Colonic mucosa (tissue), 4 donors: ENCODE measurements at regions not wholly inside any gene's neighbourhood (a gene's known extent, or its start where the extent isn't known, plus 50 kb on each side); places are given as distances from the start of the nearest gene placed in this dataset.

Experiments
- DNase-seq: peaks from one replicate; pipeline ENCODE4 v3.0.0-alpha.2; 2020
- H3K27ac ChIP-seq: fragments of 200-600 bp; one replicate; pipeline ENCODE4 v1.8.0; 2021
- H3K27me3 ChIP-seq: fragments of 200-600 bp; one replicate; pipeline ENCODE4 v1.8.0; 2021
- H3K36me3 ChIP-seq: fragments of 200-600 bp; one replicate; pipeline ENCODE4 v1.8.0; 2021
- H3K4me1 ChIP-seq: fragments of 200-600 bp; one replicate; pipeline ENCODE4 v1.8.0; 2021; ENCODE audit warnings: mild to moderate bottlenecking
- H3K4me3 ChIP-seq: fragments of 200-600 bp; one replicate; pipeline ENCODE4 v1.8.0; 2021
- H3K9ac ChIP-seq, 2 donors: one replicate each; pipeline ENCODE4 v1.7.0; 2013; ENCODE audit warnings: control low read depth in 2 of 2, low read depth in 2 of 2, low read length in 2 of 2
- H3K9me3 ChIP-seq: fragments of 200-600 bp; one replicate; pipeline ENCODE4 v1.8.0; 2021
- intact Hi-C: fragments of 100-400 bp; cut with DNase I; formaldehyde crosslinking; loops from one replicate; pipeline ENCODE4 v1.14.1; 2022
- TF ChIP-seq, protein P1 (sequence below): fragments of 200-600 bp; IDR thresholded peaks from one replicate; pipeline ENCODE4 v1.8.0; 2022; ENCODE audit warnings: antibody characterized with exemption, mild to moderate bottlenecking
- donor health status: healthy.
- donor health status: DM: no; HTN: no; CAD: no.
- donor health status: DM: no; HTN: no; CAD: no.

DNA sequence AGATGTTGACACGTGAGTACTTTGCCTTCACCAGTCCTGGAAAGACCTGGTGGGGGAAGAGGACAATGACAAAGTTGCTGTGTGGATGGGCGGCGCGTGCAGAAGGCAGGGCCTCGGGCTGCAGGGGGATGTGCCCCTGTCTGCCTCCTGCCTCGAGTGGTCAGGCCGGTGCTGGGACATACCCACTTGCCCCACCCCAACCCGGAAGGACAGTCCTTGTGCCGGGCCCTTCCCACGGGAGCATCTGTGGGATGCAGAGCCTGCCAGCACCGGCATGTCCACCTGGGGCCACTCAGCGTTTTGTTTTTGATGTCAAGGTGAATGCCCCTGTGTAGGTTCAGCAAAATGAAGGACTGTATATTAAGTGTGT is 60.5 kb upstream of the BHLHE23 start:
- Histone ChIP-seq H3K27me3 (peaks cover 9% of the 10 kb centered on the region), H3K4me3 (no peak overlapping the region), H3K9me3 (no peaks in the 10 kb centered on the region), H3K4me1 (no peaks in the 10 kb centered on the region), H3K36me3 (no peaks in the 10 kb centered on the region), H3K27ac (no peak overlapping the region), H3K9ac (no peak overlapping the region)
- DNase-seq: no peak
- intact Hi-C loops: no loop called here
- TF ChIP-seq, protein P1, sequence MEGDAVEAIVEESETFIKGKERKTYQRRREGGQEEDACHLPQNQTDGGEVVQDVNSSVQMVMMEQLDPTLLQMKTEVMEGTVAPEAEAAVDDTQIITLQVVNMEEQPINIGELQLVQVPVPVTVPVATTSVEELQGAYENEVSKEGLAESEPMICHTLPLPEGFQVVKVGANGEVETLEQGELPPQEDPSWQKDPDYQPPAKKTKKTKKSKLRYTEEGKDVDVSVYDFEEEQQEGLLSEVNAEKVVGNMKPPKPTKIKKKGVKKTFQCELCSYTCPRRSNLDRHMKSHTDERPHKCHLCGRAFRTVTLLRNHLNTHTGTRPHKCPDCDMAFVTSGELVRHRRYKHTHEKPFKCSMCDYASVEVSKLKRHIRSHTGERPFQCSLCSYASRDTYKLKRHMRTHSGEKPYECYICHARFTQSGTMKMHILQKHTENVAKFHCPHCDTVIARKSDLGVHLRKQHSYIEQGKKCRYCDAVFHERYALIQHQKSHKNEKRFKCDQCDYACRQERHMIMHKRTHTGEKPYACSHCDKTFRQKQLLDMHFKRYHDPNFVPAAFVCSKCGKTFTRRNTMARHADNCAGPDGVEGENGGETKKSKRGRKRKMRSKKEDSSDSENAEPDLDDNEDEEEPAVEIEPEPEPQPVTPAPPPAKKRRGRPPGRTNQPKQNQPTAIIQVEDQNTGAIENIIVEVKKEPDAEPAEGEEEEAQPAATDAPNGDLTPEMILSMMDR: no peak

DNA sequence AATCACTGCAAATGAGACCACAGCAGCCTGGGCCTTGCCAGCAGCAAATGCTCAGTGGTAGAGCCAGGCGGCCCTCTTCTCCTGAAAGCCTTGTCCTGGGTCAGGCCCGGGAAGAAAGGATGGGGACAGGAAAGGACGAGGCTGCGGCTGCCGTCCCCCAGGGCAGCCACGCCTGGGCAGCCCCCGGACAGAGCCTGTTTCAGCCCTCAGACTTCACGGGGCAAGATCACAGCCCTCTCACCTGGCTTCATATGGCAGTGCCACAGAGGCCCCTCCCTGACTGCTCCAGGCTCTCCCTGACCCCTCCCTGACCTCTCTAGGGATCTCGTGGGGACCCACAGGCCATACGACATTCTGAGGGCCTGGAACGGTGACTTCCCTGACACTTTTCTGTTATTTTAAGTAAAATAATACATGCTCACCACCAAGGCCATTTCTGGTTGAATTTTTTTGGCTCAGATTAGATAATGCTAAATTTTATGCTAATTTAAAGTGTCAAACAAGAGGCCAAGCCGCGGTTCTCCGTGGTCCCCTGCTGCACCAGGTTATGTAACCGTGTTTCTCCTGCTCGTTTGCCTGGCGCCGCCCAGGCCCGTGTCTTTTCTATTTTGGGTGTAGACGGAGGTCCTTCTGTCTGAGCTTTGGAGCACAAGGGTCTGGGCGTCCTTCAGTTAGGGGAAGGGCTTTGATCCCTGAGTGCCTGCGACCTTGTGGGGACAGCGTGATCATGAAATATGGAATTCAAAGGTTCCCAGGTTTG is 59.9 kb upstream of the BHLHE23 start:
- Histone ChIP-seq H3K4me3 (no peak overlapping the region), H3K9ac (no peak overlapping the region), H3K27ac (no peak overlapping the region), H3K27me3 (peaks cover 7% of the 10 kb centered on the region), H3K4me1 (no peaks in the 10 kb centered on the region), H3K9me3 (no peaks in the 10 kb centered on the region), H3K36me3 (no peaks in the 10 kb centered on the region)
- DNase-seq: no peak
- intact Hi-C loops: no loop called here
- TF ChIP-seq, protein P1: no peak

DNA sequence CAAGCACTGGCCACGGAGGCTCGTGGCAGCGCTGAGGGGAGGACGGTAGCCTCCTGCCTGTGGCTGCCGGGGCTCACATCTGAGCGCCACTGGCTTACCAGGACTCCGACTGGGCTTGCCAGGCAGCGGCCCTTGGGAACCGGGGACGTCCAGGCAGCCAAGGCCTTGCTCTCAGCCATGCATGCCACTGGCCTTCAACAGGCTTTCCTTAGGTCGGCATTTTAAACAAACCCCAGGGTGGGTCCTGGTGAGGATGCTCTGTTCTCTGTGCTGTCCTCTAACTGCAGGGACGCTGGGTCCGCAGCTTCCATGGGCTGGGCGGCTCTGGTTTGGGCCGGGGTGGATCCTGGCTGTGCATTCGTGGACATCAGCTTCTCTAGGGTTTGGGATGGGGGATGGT is 59.1 kb upstream of the BHLHE23 start:
- Histone ChIP-seq H3K4me1 (no peaks in the 10 kb centered on the region), H3K27me3 (no peaks in the 10 kb centered on the region), H3K4me3 (no peak overlapping the region), H3K27ac (no peak overlapping the region), H3K36me3 (no peaks in the 10 kb centered on the region), H3K9me3 (no peaks in the 10 kb centered on the region), H3K9ac (no peak overlapping the region)
- no peak for DNase-seq
- intact Hi-C loops: no loop called here
- TF ChIP-seq, protein P1: no peak

DNA sequence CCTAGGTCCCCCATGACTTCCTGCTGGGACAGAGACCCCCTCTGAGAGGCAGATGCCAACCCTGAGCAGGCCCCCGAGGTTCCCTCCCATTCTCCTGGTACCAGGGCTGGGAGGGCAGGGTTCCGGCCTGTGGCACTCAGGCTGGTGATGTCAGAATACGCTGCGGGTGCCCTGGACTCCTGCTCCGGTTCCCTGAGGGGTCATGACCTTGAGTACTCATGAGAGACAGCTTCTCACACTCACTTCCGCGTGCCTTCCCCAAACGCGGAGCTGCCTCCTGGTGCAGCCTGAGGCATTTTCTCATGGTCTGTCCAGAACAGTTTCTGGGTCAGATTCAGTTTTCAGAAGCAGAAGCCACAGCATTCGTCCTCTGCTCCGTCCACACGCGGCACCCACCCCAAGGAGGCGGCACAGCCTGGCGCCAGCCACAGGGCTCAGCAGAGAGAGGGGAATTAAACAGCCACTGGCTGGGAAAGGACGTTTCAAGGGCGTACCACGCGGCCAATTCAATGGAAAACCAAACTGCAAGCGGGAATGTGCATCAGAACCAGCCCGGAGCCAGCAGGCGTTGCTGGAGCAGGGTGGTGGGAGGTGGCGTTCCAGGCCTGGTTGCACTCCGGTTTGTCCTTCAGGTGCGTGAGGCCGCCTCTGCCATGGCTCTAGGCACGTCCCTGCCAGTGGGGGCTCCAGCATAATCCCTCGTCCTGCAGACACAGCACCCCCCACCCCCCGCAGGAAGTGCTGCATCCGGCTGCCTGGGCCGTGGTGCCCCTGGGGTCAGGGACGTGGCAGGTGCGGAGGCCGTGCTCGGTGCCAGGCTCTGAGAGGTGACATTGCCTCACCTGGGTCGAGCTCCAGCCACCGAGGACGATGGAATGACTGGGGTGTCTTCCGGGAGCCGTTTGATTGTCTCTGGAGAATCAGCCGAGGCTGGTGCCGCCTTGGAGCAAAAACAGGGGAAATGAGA is 58.3 kb upstream of the BHLHE23 start:
- intact Hi-C loops: no loop called here
- no peak for DNase-seq
- Histone ChIP-seq H3K9me3 (no peaks in the 10 kb centered on the region), H3K27ac (no peak overlapping the region), H3K27me3 (no peaks in the 10 kb centered on the region), H3K36me3 (no peaks in the 10 kb centered on the region), H3K4me3 (no peak overlapping the region), H3K4me1 (no peaks in the 10 kb centered on the region), H3K9ac (no peak overlapping the region)
- TF ChIP-seq, protein P1: no peak

DNA sequence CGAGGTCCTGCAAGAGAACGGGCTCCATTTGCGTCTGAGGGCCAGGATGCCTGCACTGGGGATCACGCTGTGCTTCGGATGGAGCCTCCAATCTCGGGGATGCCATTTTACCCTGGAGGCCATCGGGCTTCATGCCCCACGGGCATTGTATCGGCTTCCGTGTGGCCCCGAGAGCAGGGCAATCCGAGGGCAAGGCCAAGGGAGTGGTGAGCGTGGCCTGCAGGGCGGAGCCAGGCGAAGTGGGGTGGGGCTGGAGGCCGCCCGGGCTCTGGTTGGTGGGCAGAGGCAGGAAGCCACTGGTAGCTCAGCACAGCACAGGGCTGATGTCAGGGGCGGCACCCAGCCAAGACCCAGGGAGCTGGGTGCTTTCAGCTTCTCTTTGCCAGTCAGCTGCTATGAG is 57.5 kb upstream of the BHLHE23 start:
- intact Hi-C loops: no loop called here
- Histone ChIP-seq H3K4me3 (no peak overlapping the region), H3K9ac (no peak overlapping the region), H3K27me3 (no peaks in the 10 kb centered on the region), H3K4me1 (no peaks in the 10 kb centered on the region), H3K27ac (no peak overlapping the region), H3K9me3 (no peaks in the 10 kb centered on the region), H3K36me3 (no peaks in the 10 kb centered on the region)
- DNase-seq: no peak
- TF ChIP-seq, protein P1: no peak
